ENCODE measurements at regions not wholly inside any gene's neighbourhood (a gene's known extent, or its start where the extent isn't known, plus 50 kb on each side); places are given as distances from the start of the nearest gene placed in this dataset.

DNA sequence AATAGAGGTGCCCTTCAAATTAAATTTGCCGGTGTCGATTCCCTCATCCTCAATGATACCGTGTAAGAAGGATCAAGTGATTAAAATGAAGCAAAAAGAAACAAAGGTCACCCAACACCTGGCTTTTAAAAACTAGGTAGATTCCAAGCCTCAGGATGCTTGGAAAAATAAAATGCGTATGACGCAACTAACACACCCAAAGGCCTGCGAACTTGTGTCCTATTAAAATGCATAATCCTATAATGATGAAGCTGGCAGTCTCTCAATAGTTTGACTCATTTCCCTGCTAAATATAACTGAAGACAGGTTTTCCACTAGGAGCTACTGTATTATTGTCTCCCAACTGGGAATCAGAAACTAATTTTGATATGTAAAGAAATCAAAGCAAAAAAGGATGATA, 263.2 kb downstream of the DHX15 start:
- TF ChIP-seq, protein P1, sequence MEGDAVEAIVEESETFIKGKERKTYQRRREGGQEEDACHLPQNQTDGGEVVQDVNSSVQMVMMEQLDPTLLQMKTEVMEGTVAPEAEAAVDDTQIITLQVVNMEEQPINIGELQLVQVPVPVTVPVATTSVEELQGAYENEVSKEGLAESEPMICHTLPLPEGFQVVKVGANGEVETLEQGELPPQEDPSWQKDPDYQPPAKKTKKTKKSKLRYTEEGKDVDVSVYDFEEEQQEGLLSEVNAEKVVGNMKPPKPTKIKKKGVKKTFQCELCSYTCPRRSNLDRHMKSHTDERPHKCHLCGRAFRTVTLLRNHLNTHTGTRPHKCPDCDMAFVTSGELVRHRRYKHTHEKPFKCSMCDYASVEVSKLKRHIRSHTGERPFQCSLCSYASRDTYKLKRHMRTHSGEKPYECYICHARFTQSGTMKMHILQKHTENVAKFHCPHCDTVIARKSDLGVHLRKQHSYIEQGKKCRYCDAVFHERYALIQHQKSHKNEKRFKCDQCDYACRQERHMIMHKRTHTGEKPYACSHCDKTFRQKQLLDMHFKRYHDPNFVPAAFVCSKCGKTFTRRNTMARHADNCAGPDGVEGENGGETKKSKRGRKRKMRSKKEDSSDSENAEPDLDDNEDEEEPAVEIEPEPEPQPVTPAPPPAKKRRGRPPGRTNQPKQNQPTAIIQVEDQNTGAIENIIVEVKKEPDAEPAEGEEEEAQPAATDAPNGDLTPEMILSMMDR (IDR thresholded peaks at IDR 0.05), result no peak
- TF ChIP-seq POLR2A (IDR thresholded peaks at IDR 0.05), result no peak
